ENCODE measurements at regions not wholly inside any gene's neighbourhood (a gene's known extent, or its start where the extent isn't known, plus 50 kb on each side); places are given as distances from the start of the nearest gene placed in this dataset.
A peak's percentile ranks its signal among the peaks of the same experiment; 100 is the strongest.

- Histone ChIP-seq H3K36me3 (ENCODE audit: insufficient read depth) (no peaks in the 10 kb centered on the region), H3K9ac (no peak overlapping the region), H2AFZ (ENCODE audit: low read depth) (no peak overlapping the region), H3K4me1 (ENCODE audit: low read depth, poor library complexity, severe bottlenecking) (peaks cover 9% of the 10 kb centered on the region), H3K27me3 (ENCODE audit: insufficient read depth, low read depth) (no peaks in the 10 kb centered on the region), H3K79me2 (ENCODE audit: insufficient read depth, low read depth) (no peaks in the 10 kb centered on the region), H3K4me3 (IDR thresholded peaks at IDR 0.05; ENCODE audit: insufficient read depth, low read depth, low read length) (no peak overlapping the region), H4K20me1 (ENCODE audit: insufficient read depth) (no peaks in the 10 kb centered on the region), H3K27ac (no peak overlapping the region), H3K4me2 (no peak overlapping the region)
- no peak for TF ChIP-seq CTCF (conservative IDR thresholded peaks at IDR 0.05; ENCODE audit: low read depth, low read length)
These were observed 58.6 kb downstream of the PHETA1 start for GRCh38 chr12:111310076-111310870.

DNA sequence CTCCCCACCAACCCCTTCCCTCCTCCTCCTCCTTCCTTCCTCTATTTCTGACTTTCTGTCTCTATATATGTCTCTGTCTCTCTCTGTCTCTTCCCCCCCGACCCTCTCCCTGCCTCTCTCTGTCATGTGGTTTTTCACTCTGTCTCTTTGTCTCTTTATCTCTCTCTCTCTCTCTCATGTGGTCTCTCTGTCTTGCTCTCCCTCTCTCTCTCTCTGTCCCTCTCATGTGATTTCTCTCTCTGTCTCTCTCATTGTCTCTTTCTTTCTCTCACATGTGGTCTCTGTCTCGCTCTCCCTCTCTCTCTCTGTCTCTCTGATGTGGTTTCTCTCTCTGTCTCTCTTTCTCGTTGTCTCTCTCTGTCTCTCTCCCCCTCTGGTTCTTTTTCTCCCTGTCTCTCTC, 59.3 kb downstream of the PHETA1 start:
- H4K20me1 ChIP-seq (ENCODE audit: insufficient read depth), result no peaks in the 10 kb centered on the region

GRCh38 chr12:111308473-111308872, 60.4 kb downstream of the PHETA1 start:
- Histone ChIP-seq H3K79me2 (ENCODE audit: insufficient read depth, low read depth) (no peaks in the 10 kb centered on the region), H3K27me3 (ENCODE audit: insufficient read depth, low read depth) (no peaks in the 10 kb centered on the region), H3K36me3 (ENCODE audit: insufficient read depth) (no peaks in the 10 kb centered on the region), H4K20me1 (ENCODE audit: insufficient read depth) (no peaks in the 10 kb centered on the region), H3K9ac (no peak overlapping the region), H3K4me2 (no peak overlapping the region), H3K4me3 (IDR thresholded peaks at IDR 0.05; ENCODE audit: insufficient read depth, low read depth, low read length) (no peak overlapping the region), H3K27ac (no peak overlapping the region), H2AFZ (ENCODE audit: low read depth) (no peak overlapping the region), H3K4me1 (ENCODE audit: low read depth, poor library complexity, severe bottlenecking) (peaks cover 9% of the 10 kb centered on the region)
- TF ChIP-seq CTCF (conservative IDR thresholded peaks at IDR 0.05; ENCODE audit: low read depth, low read length), result no peak

More for the DNA sequence above, 59.3 kb downstream of the PHETA1 start:
- H3K36me3 ChIP-seq (ENCODE audit: insufficient read depth), result no peaks in the 10 kb centered on the region
- no peak overlapping the region for H2AFZ ChIP-seq (ENCODE audit: low read depth)
- no peak for TF ChIP-seq CTCF (conservative IDR thresholded peaks at IDR 0.05; ENCODE audit: low read depth, low read length)
- peaks cover 9% of the 10 kb centered on the region for H3K4me1 ChIP-seq (ENCODE audit: low read depth, poor library complexity, severe bottlenecking)
- no peaks in the 10 kb centered on the region for H3K79me2 ChIP-seq (ENCODE audit: insufficient read depth, low read depth)
- no peaks in the 10 kb centered on the region for H3K27me3 ChIP-seq (ENCODE audit: insufficient read depth, low read depth)
- H3K4me2 ChIP-seq, result no peak overlapping the region
- no peak overlapping the region for H3K27ac ChIP-seq
- no peak overlapping the region for H3K4me3 ChIP-seq (IDR thresholded peaks at IDR 0.05; ENCODE audit: insufficient read depth, low read depth, low read length)
- no peak overlapping the region for H3K9ac ChIP-seq

DNA sequence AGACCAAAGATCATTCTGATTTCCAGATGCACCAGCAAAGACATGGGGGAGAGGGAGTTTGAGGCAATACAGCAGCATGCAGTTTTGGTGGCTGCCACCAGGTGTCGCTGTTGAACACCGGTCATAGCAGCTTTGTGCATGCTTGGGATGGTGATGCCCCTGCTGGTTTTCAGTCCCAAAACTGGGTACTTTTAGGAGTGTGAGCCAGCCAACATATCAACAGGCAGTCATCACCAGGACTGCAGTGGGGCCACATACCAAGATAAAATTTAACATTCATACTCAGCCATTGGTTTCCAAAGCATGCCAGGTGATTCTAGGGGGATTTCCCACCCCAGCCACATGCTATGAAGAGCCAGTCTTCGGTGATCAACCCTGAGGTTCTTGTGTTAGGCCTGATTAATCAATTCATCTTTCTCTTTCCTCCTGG, 64.2 kb downstream of the PHETA1 start:
- H3K4me3 ChIP-seq (IDR thresholded peaks at IDR 0.05; ENCODE audit: insufficient read depth, low read depth, low read length), result no peak overlapping the region
- H3K36me3 ChIP-seq (ENCODE audit: insufficient read depth), result no peaks in the 10 kb centered on the region
- H3K4me1 ChIP-seq (ENCODE audit: low read depth, poor library complexity, severe bottlenecking), result no peaks in the 10 kb centered on the region
- H3K9ac ChIP-seq, result no peak overlapping the region
- H3K4me2 ChIP-seq, result no peak overlapping the region
- TF ChIP-seq CTCF (conservative IDR thresholded peaks at IDR 0.05; ENCODE audit: low read depth, low read length), result peak; percentile 93
- H3K27ac ChIP-seq, result no peak overlapping the region
- no peak overlapping the region for H2AFZ ChIP-seq (ENCODE audit: low read depth)
- no peaks in the 10 kb centered on the region for H4K20me1 ChIP-seq (ENCODE audit: insufficient read depth)
- H3K79me2 ChIP-seq (ENCODE audit: insufficient read depth, low read depth), result no peaks in the 10 kb centered on the region
- H3K27me3 ChIP-seq (ENCODE audit: insufficient read depth, low read depth), result no peaks in the 10 kb centered on the region
